ENCODE measurements at regions not wholly inside any gene's neighbourhood (a gene's known extent, or its start where the extent isn't known, plus 50 kb on each side); places are given as distances from the start of the nearest gene placed in this dataset.
"Not testable (repeated sequence)": the region's sequence is repeated elsewhere in the genome, so short reads cannot be mapped to it uniquely, and the experiment has no call there.

- no peak for DNase-seq (ENCODE audit: low read depth in 2 of 3, low spot score in 2 of 3)
These were observed 251.0 kb upstream of the RARB start for GRCh38 chr3:25177041-25177440.

- DNase-seq (ENCODE audit: low read depth in 2 of 3, low spot score in 2 of 3), result no peak
These were observed 249.4 kb upstream of the RARB start for GRCh38 chr3:25178672-25179071.

GRCh38 chr3:25181096-25181495, 247.0 kb upstream of the RARB start:
- DNase-seq (ENCODE audit: low read depth in 2 of 3, low spot score in 2 of 3), result no peak

GRCh38 chr3:25182794-25183193, 245.3 kb upstream of the RARB start:
- DNase-seq (ENCODE audit: low read depth in 2 of 3, low spot score in 2 of 3), result no peak

- DNase-seq (ENCODE audit: low read depth in 2 of 3, low spot score in 2 of 3), result no peak
These were observed 243.3 kb upstream of the RARB start for GRCh38 chr3:25184641-25185250.

GRCh38 chr3:25191673-25192072, 236.4 kb upstream of the RARB start:
- no peak for DNase-seq (ENCODE audit: low read depth in 2 of 3, low spot score in 2 of 3)

- DNase-seq (ENCODE audit: low read depth in 2 of 3, low spot score in 2 of 3), result not testable (repeated sequence)
These were observed 228.5 kb upstream of the RARB start for GRCh38 chr3:25199567-25199966.

GRCh38 chr3:25212736-25213135, 215.3 kb upstream of the RARB start:
- no peak for DNase-seq (ENCODE audit: low read depth in 2 of 3, low spot score in 2 of 3)

- DNase-seq (ENCODE audit: low read depth in 2 of 3, low spot score in 2 of 3), result no peak
These were observed 214.0 kb upstream of the RARB start for GRCh38 chr3:25214034-25214433.

GRCh38 chr3:25218362-25218761, 209.7 kb upstream of the RARB start:
- no peak for DNase-seq (ENCODE audit: low read depth in 2 of 3, low spot score in 2 of 3)

GRCh38 chr3:25226747-25227146, 201.3 kb upstream of the RARB start:
- DNase-seq (ENCODE audit: low read depth in 2 of 3, low spot score in 2 of 3), result no peak

- DNase-seq (ENCODE audit: low read depth in 2 of 3, low spot score in 2 of 3), result no peak
These were observed 198.5 kb upstream of the RARB start for GRCh38 chr3:25229586-25229985.

- DNase-seq (ENCODE audit: low read depth in 2 of 3, low spot score in 2 of 3), result no peak
These were observed 193.0 kb upstream of the RARB start for GRCh38 chr3:25235031-25235430.

- DNase-seq (ENCODE audit: low read depth in 2 of 3, low spot score in 2 of 3), result no peak
These were observed 192.6 kb upstream of the RARB start for GRCh38 chr3:25235466-25235865.

GRCh38 chr3:25237602-25238001, 190.5 kb upstream of the RARB start:
- no peak for DNase-seq (ENCODE audit: low read depth in 2 of 3, low spot score in 2 of 3)

- DNase-seq (ENCODE audit: low read depth in 2 of 3, low spot score in 2 of 3), result no peak
These were observed 189.0 kb upstream of the RARB start for GRCh38 chr3:25239042-25239441.

- DNase-seq (ENCODE audit: low read depth in 2 of 3, low spot score in 2 of 3), result no peak
These were observed 181.2 kb upstream of the RARB start for GRCh38 chr3:25246913-25247312.

GRCh38 chr3:25252291-25252690, 175.8 kb upstream of the RARB start:
- no peak for DNase-seq (ENCODE audit: low read depth in 2 of 3, low spot score in 2 of 3)

GRCh38 chr3:25257026-25257425, 171.0 kb upstream of the RARB start:
- no peak for DNase-seq (ENCODE audit: low read depth in 2 of 3, low spot score in 2 of 3)

- DNase-seq (ENCODE audit: low read depth in 2 of 3, low spot score in 2 of 3), result no peak
These were observed 168.2 kb upstream of the RARB start for GRCh38 chr3:25259871-25260270.

GRCh38 chr3:25262322-25262721, 165.7 kb upstream of the RARB start:
- no peak for DNase-seq (ENCODE audit: low read depth in 2 of 3, low spot score in 2 of 3)

- DNase-seq (ENCODE audit: low read depth in 2 of 3, low spot score in 2 of 3), result no peak
These were observed 162.8 kb upstream of the RARB start for GRCh38 chr3:25265284-25265683.

GRCh38 chr3:25266677-25267076, 161.4 kb upstream of the RARB start:
- DNase-seq (ENCODE audit: low read depth in 2 of 3, low spot score in 2 of 3), result no peak

GRCh38 chr3:25272090-25272489, 156.0 kb upstream of the RARB start:
- no peak for DNase-seq (ENCODE audit: low read depth in 2 of 3, low spot score in 2 of 3)
